ENCODE measurements at regions not wholly inside any gene's neighbourhood (a gene's known extent, or its start where the extent isn't known, plus 50 kb on each side); places are given as distances from the start of the nearest gene placed in this dataset.
"Not testable (repeated sequence)": the region's sequence is repeated elsewhere in the genome, so short reads cannot be mapped to it uniquely, and the experiment has no call there.

- H3K27ac ChIP-seq: no peak overlapping the region
- no peak for DNase-seq (ENCODE audit: low spot score)
- CTCF ChIA-PET: no interaction called here
- no peak for TF ChIP-seq CTCF (conservative IDR thresholded peaks at IDR 0.05; ENCODE audit: low read depth)
- POLR2A ChIA-PET (ENCODE audit: low non-redundant PET): no interaction called here
These were observed 234.2 kb upstream of the FZD8 start for GRCh38 chr10:35876248-35876647.

GRCh38 chr10:35875016-35875676 lies 233.1 kb upstream of the FZD8 start:
- no peak overlapping the region for H3K27ac ChIP-seq
- no peak for DNase-seq (ENCODE audit: low spot score)
- CTCF ChIA-PET: no interaction called here
- POLR2A ChIA-PET (ENCODE audit: low non-redundant PET): no interaction called here
- TF ChIP-seq CTCF (conservative IDR thresholded peaks at IDR 0.05; ENCODE audit: low read depth): no peak

- ChIA-PET POLR2A (ENCODE audit: low non-redundant PET) (no interaction called here), CTCF (interaction anchor here (0.6 kb wide), 1 partner anchor 492 kb away, joined by 3 read pairs; no protein-coding TSS in a partner anchor)
- DNase-seq (ENCODE audit: low spot score): no peak
- TF ChIP-seq CTCF (conservative IDR thresholded peaks at IDR 0.05; ENCODE audit: low read depth): no peak
- H3K27ac ChIP-seq: no peak overlapping the region
These were observed 232.4 kb upstream of the FZD8 start for GRCh38 chr10:35874311-35875015.

GRCh38 chr10:35872671-35873070 lies 230.6 kb upstream of the FZD8 start:
- no peak for DNase-seq (ENCODE audit: low spot score)
- no peak overlapping the region for H3K27ac ChIP-seq
- ChIA-PET POLR2A (ENCODE audit: low non-redundant PET) (no interaction called here), CTCF (no interaction called here)
- no peak for TF ChIP-seq CTCF (conservative IDR thresholded peaks at IDR 0.05; ENCODE audit: low read depth)

- POLR2A ChIA-PET (ENCODE audit: low non-redundant PET): interaction anchor here (0.6 kb wide), 1 partner anchor 609 kb away, joined by 8 read pairs; no protein-coding TSS in a partner anchor
- no peak overlapping the region for H3K27ac ChIP-seq
- TF ChIP-seq CTCF (conservative IDR thresholded peaks at IDR 0.05; ENCODE audit: low read depth): no peak
- CTCF ChIA-PET: no interaction called here
- no peak for DNase-seq (ENCODE audit: low spot score)
These were observed 228.7 kb upstream of the FZD8 start for GRCh38 chr10:35870665-35871310.

- DNase-seq (ENCODE audit: low spot score); H3K27ac ChIP-seq; CTCF ChIA-PET; POLR2A ChIA-PET (ENCODE audit: low non-redundant PET): not testable (repeated sequence)
These were observed 216.7 kb upstream of the FZD8 start for GRCh38 chr10:35858676-35859283.

All from RWPE1 (cell line).